ENCODE measurements at regions not wholly inside any gene's neighbourhood (a gene's known extent, or its start where the extent isn't known, plus 50 kb on each side); places are given as distances from the start of the nearest gene placed in this dataset.

GRCh38 chr2:40758401-40759155 is 306.7 kb upstream of the SLC8A1 start:
- TF ChIP-seq CTCF (IDR thresholded peaks at IDR 0.05 in 2 of 3, conservative IDR thresholded peaks at IDR 0.05 in 1 of 3; ENCODE audit: control insufficient read depth in 2 of 3, extremely low read depth in 1 of 3, insufficient read depth in 1 of 3, low read depth in 3 of 3, low read length in 3 of 3) = no peak
- no peak for TF ChIP-seq ATF3 (IDR thresholded peaks at IDR 0.05; ENCODE audit: borderline replicate concordance, extremely low read depth, low read depth, low read length)
- TF ChIP-seq, protein P1, sequence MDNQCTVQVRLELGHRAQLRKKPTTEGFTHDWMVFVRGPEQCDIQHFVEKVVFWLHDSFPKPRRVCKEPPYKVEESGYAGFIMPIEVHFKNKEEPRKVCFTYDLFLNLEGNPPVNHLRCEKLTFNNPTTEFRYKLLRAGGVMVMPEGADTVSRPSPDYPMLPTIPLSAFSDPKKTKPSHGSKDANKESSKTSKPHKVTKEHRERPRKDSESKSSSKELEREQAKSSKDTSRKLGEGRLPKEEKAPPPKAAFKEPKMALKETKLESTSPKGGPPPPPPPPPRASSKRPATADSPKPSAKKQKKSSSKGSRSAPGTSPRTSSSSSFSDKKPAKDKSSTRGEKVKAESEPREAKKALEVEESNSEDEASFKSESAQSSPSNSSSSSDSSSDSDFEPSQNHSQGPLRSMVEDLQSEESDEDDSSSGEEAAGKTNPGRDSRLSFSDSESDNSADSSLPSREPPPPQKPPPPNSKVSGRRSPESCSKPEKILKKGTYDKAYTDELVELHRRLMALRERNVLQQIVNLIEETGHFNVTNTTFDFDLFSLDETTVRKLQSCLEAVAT (IDR thresholded peaks at IDR 0.05) = no peak
- TF ChIP-seq FOXM1 (IDR thresholded peaks at IDR 0.05; ENCODE audit: low read depth, low read length) = no peak
- TF ChIP-seq SP1 (IDR thresholded peaks at IDR 0.05; ENCODE audit: low read depth, low read length) = no peak
- TF ChIP-seq, protein P2, sequence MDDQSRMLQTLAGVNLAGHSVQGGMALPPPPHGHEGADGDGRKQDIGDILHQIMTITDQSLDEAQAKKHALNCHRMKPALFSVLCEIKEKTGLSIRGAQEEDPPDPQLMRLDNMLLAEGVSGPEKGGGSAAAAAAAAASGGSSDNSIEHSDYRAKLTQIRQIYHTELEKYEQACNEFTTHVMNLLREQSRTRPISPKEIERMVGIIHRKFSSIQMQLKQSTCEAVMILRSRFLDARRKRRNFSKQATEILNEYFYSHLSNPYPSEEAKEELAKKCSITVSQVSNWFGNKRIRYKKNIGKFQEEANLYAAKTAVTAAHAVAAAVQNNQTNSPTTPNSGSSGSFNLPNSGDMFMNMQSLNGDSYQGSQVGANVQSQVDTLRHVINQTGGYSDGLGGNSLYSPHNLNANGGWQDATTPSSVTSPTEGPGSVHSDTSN (IDR thresholded peaks at IDR 0.05; ENCODE audit: insufficient replicate concordance, low read depth, low read length) = no peak

Data from GM12878 (cell line).